ENCODE measurements at regions not wholly inside any gene's neighbourhood (a gene's known extent, or its start where the extent isn't known, plus 50 kb on each side); places are given as distances from the start of the nearest gene placed in this dataset.

- H3K4me1 ChIP-seq = no peaks in the 10 kb centered on the region
- no peaks in the 10 kb centered on the region for H3K36me3 ChIP-seq
- 65 to 77% methylated on average over 6 of the region's 6 CpGs for WGBS, 2 donors
- intact Hi-C loops (cut with DNase I) = no loop called here
- TF ChIP-seq EP300 (IDR thresholded peaks at IDR 0.05) = no peak
- TF ChIP-seq POLR2A (IDR thresholded peaks at IDR 0.05) = no peak
- no peak for TF ChIP-seq POLR2AphosphoS5 (IDR thresholded peaks at IDR 0.05)
- TF ChIP-seq CTCF (IDR thresholded peaks at IDR 0.05) = no peak
- H3K27me3 ChIP-seq = no peaks in the 10 kb centered on the region
- DNase-seq = no peak
- H3K4me3 ChIP-seq = no peak overlapping the region
- H3K9me3 ChIP-seq = no peaks in the 10 kb centered on the region
- H3K27ac ChIP-seq = no peak overlapping the region
Measured at GRCh38 chr10:47133871-47134570, 166.0 kb upstream of the GDF10 start.

GRCh38 chr10:47136866-47137265 lies 163.1 kb upstream of the GDF10 start:
- no peaks in the 10 kb centered on the region for H3K27me3 ChIP-seq
- H3K9me3 ChIP-seq = no peaks in the 10 kb centered on the region
- DNase-seq = no peak
- H3K4me1 ChIP-seq = no peaks in the 10 kb centered on the region
- intact Hi-C loops (cut with DNase I) = no loop called here
- 88 to 92% methylated on average over 3 of the region's 3 CpGs for whole genome bisulfite sequencing, 2 donors
- no peaks in the 10 kb centered on the region for H3K36me3 ChIP-seq
- H3K4me3 ChIP-seq = no peak overlapping the region
- no peak for TF ChIP-seq POLR2A (IDR thresholded peaks at IDR 0.05)
- TF ChIP-seq CTCF (IDR thresholded peaks at IDR 0.05) = no peak
- TF ChIP-seq POLR2AphosphoS5 (IDR thresholded peaks at IDR 0.05) = no peak
- no peak for TF ChIP-seq EP300 (IDR thresholded peaks at IDR 0.05)
- H3K27ac ChIP-seq = no peak overlapping the region

GRCh38 chr10:47137311-47137851 lies 162.6 kb upstream of the GDF10 start:
- 72 to 84% methylated on average over 5 of the region's 5 CpGs for WGBS, 2 donors
- H3K27me3 ChIP-seq = no peaks in the 10 kb centered on the region
- H3K27ac ChIP-seq = no peak overlapping the region
- H3K9me3 ChIP-seq = no peaks in the 10 kb centered on the region
- H3K4me1 ChIP-seq = no peaks in the 10 kb centered on the region
- intact Hi-C loops (cut with DNase I) = no loop called here
- TF ChIP-seq POLR2AphosphoS5 (IDR thresholded peaks at IDR 0.05) (no peak), EP300 (IDR thresholded peaks at IDR 0.05) (no peak), POLR2A (IDR thresholded peaks at IDR 0.05) (no peak), CTCF (IDR thresholded peaks at IDR 0.05) (no peak)
- DNase-seq = no peak
- no peaks in the 10 kb centered on the region for H3K36me3 ChIP-seq
- no peak overlapping the region for H3K4me3 ChIP-seq

DNA sequence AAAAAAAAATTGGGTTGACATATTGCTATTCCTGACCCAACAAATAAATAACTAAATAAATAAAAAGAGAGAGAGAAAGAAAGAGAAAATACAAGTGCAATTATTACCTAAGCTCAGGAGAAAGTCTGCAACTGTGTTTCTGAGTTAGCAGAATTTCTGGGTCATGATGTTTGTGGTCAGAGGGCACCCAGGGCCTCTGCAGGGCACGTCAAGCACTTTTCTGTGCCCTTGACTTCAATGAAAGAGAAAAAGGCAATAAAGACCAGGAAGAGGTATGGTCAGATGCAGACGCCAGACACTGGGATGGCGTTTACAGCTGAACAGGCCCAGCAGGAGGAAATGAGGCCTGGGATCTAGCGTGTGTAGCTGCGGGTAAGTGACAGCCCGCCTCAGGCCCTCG lies 160.9 kb upstream of the GDF10 start:
- 66 to 71% methylated on average over 7 of the region's 7 CpGs for WGBS, 2 donors

More for the DNA sequence above, 160.9 kb upstream of the GDF10 start:
- no peaks in the 10 kb centered on the region for H3K36me3 ChIP-seq
- no peak for TF ChIP-seq POLR2A (IDR thresholded peaks at IDR 0.05)
- no peak for TF ChIP-seq POLR2AphosphoS5 (IDR thresholded peaks at IDR 0.05)
- TF ChIP-seq EP300 (IDR thresholded peaks at IDR 0.05) = no peak
- TF ChIP-seq CTCF (IDR thresholded peaks at IDR 0.05) = no peak
- intact Hi-C loops (cut with DNase I) = no loop called here
- DNase-seq = no peak
- H3K4me1 ChIP-seq = no peaks in the 10 kb centered on the region
- H3K27me3 ChIP-seq = no peaks in the 10 kb centered on the region
- no peaks in the 10 kb centered on the region for H3K9me3 ChIP-seq
- no peak overlapping the region for H3K27ac ChIP-seq
- H3K4me3 ChIP-seq = no peak overlapping the region

Data from sigmoid colon (tissue), 6 donors.